MM.1S (cell line): ENCODE measurements at regions not wholly inside any gene's neighbourhood (a gene's known extent, or its start where the extent isn't known, plus 50 kb on each side); places are given as distances from the start of the nearest gene placed in this dataset.

Experiments
- DNase-seq: peaks from one replicate; pipeline ENCODE4 v3.0.0-alpha.2; 2015
- H2AFZ ChIP-seq: fragments of 300-600 bp; sonication (generic); 2 replicates; pipeline ENCODE4 v1.6.0; 2016; ENCODE audit warnings: antibody characterized with exemption, low read length
- H3F3A ChIP-seq: fragments of 300-600 bp; sonication (generic); 2 replicates; pipeline ENCODE4 v1.6.1; 2016; ENCODE audit warnings: mild to moderate bottlenecking, antibody characterized with exemption, low read length, moderate library complexity, mixed read lengths; ENCODE audit not compliant: insufficient read depth
- H3K27ac ChIP-seq: fragments of 300-600 bp; sonication (generic); 2 replicates; pipeline ENCODE4 v1.5.1; 2016; ENCODE audit warnings: mild to moderate bottlenecking, low read length
- H3K27me3 ChIP-seq: fragments of 300-600 bp; sonication (generic); replicated peaks from 2 replicates; pipeline ENCODE4 v1.6.0; 2016; ENCODE audit warnings: low read length; ENCODE audit not compliant: insufficient read depth
- H3K36me3 ChIP-seq: fragments of 300-600 bp; sonication (generic); replicated peaks from 2 replicates; pipeline ENCODE4 v1.6.1; 2016; ENCODE audit warnings: mild to moderate bottlenecking, low read length, mixed read lengths; ENCODE audit not compliant: insufficient read depth
- H3K4me1 ChIP-seq: fragments of 300-600 bp; sonication (generic); 2 replicates; pipeline ENCODE4 v1.6.1; 2016; ENCODE audit warnings: low read length, mixed read lengths
- H3K4me2 ChIP-seq: fragments of 300-600 bp; sonication (generic); 2 replicates; pipeline ENCODE4 v1.6.0; 2016; ENCODE audit warnings: low read depth, low read length
- H3K4me3 ChIP-seq: fragments of 300-600 bp; sonication (generic); 2 replicates; pipeline ENCODE4 v1.5.1; 2016; ENCODE audit warnings: low read length, mixed read lengths
- H3K79me2 ChIP-seq: fragments of 300-600 bp; sonication (generic); 2 replicates; pipeline ENCODE4 v1.6.1; 2016; ENCODE audit warnings: mixed run types, low read length, mixed read lengths
- H3K9ac ChIP-seq: fragments of 300-600 bp; sonication (generic); 2 replicates; pipeline ENCODE4 v1.6.1; 2016; ENCODE audit warnings: low read length, mixed read lengths
- H3K9me2 ChIP-seq: fragments of 300-600 bp; sonication (generic); replicated peaks from 2 replicates; pipeline ENCODE4 v1.6.1; 2016; ENCODE audit warnings: mild to moderate bottlenecking, low read length, mixed read lengths; ENCODE audit not compliant: insufficient read depth
- H3K9me3 ChIP-seq: fragments of 300-600 bp; sonication (generic); replicated peaks from 2 replicates; pipeline ENCODE4 v1.6.1; 2016; ENCODE audit warnings: mild to moderate bottlenecking, low read length, mixed read lengths; ENCODE audit not compliant: insufficient read depth
- H4K20me1 ChIP-seq: fragments of 300-600 bp; sonication (generic); 2 replicates; pipeline ENCODE4 v1.6.1; 2016; ENCODE audit warnings: mild to moderate bottlenecking, low read length, moderate library complexity, mixed read lengths; ENCODE audit not compliant: insufficient read depth
- CTCF ChIP-seq: fragments of 300-600 bp; sonication (generic); IDR thresholded peaks from 2 replicates; pipeline ENCODE4 v1.5.1; 2016; ENCODE audit warnings: antibody characterized with exemption, low read length, mixed read lengths
- EZH2 ChIP-seq: fragments of 300-600 bp; sonication (generic); optimal IDR thresholded peaks from 2 replicates; pipeline ENCODE3; 2017; ENCODE audit warnings: low read depth, mild to moderate bottlenecking, antibody characterized with exemption, low read length, mixed read lengths
- EZH2phosphoT487 ChIP-seq: fragments of 300-600 bp; sonication (generic); IDR thresholded peaks from 2 replicates; pipeline ENCODE4 v1.6.1; 2018; ENCODE audit warnings: antibody characterized with exemption, low read length

DNA sequence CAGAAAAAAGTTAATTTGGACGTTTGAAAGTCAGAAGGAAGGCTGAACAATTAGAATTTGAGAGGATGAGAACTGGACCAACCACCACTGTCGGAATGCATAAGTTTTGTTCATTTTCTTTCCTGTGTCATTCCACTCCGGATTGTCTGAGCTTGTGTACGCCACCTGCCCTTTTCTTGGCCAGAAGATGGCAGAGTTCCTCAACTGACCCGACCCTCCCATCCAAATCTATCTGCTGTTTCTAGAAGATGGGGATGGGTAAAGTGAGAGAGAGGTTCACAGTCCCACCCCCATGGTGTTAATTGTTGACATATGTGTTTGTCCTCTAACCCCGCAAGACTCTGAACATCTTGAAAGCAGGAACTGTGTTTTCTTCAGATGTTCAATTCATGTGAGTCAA is 388.0 kb downstream of the VRK1 start:
- Histone ChIP-seq H3K4me3 (no peak overlapping the region), H3K27me3 (no peaks in the 10 kb centered on the region), H3K4me2 (no peak overlapping the region), H3K4me1 (no peaks in the 10 kb centered on the region), H3K36me3 (no peaks in the 10 kb centered on the region), H2AFZ (no peak overlapping the region), H3F3A (no peaks in the 10 kb centered on the region), H4K20me1 (no peaks in the 10 kb centered on the region), H3K9ac (no peak overlapping the region), H3K27ac (no peak overlapping the region), H3K9me3 (no peaks in the 10 kb centered on the region), H3K79me2 (no peaks in the 10 kb centered on the region), H3K9me2 (no peaks in the 10 kb centered on the region)
- TF ChIP-seq EZH2phosphoT487 (no peak), CTCF (peak; percentile 20; the same call in 1 of the 2 replicates), EZH2 (no peak)
- DNase-seq: no peak

- Histone ChIP-seq H3K36me3 (no peaks in the 10 kb centered on the region), H4K20me1 (no peaks in the 10 kb centered on the region), H3K27me3 (no peaks in the 10 kb centered on the region), H3K27ac (no peak overlapping the region), H3K79me2 (no peaks in the 10 kb centered on the region), H3K9ac (no peak overlapping the region), H3K4me3 (no peak overlapping the region), H3K9me3 (no peaks in the 10 kb centered on the region), H3K4me1 (no peaks in the 10 kb centered on the region), H3K9me2 (no peaks in the 10 kb centered on the region), H3F3A (no peaks in the 10 kb centered on the region), H3K4me2 (no peak overlapping the region), H2AFZ (no peak overlapping the region)
- TF ChIP-seq CTCF: no peak
- TF ChIP-seq EZH2: no peak
- no peak for TF ChIP-seq EZH2phosphoT487
- no peak for DNase-seq
Observed at GRCh38 chr14:97187916-97188315, 390.7 kb downstream of the VRK1 start.

GRCh38 chr14:97196336-97196735 is 399.2 kb downstream of the VRK1 start:
- TF ChIP-seq EZH2 (no peak), EZH2phosphoT487 (no peak), CTCF (no peak)
- H3K4me3 ChIP-seq: no peak overlapping the region
- no peak overlapping the region for H3K27ac ChIP-seq
- no peak overlapping the region for H3K4me2 ChIP-seq
- no peaks in the 10 kb centered on the region for H3K9me3 ChIP-seq
- no peaks in the 10 kb centered on the region for H3K4me1 ChIP-seq
- H3K79me2 ChIP-seq: no peaks in the 10 kb centered on the region
- H3K9ac ChIP-seq: no peak overlapping the region
- no peak overlapping the region for H2AFZ ChIP-seq
- no peaks in the 10 kb centered on the region for H4K20me1 ChIP-seq
- no peak for DNase-seq
- no peaks in the 10 kb centered on the region for H3K9me2 ChIP-seq
- H3F3A ChIP-seq: no peaks in the 10 kb centered on the region
- H3K36me3 ChIP-seq: no peaks in the 10 kb centered on the region
- H3K27me3 ChIP-seq: no peaks in the 10 kb centered on the region
